Smooth muscle cell (in vitro differentiated cells): ENCODE measurements at regions not wholly inside any gene's neighbourhood (a gene's known extent, or its start where the extent isn't known, plus 50 kb on each side); places are given as distances from the start of the nearest gene placed in this dataset.

ENCODE experiments used
- DNase-seq: peaks from one replicate; lab custom pipeline; 2025; ENCODE audit not compliant: unreplicated experiment; lab: John Stamatoyannopoulos, UW
- H2AFZ ChIP-seq: fragments of 200-600 bp; sonication (generic); 2 replicates; pipeline ENCODE4 v1.6.0; 2016; ENCODE audit warnings: antibody characterized with exemption, low read depth, mild to moderate bottlenecking
- H3F3A ChIP-seq: fragments of 200-600 bp; sonication (generic); 2 replicates; pipeline ENCODE4 v1.6.0; 2017; ENCODE audit warnings: antibody characterized with exemption, low read depth
- H3K27ac ChIP-seq: fragments of 200-600 bp; sonication (generic); 2 replicates; pipeline ENCODE4 v1.5.1; 2016; ENCODE audit warnings: low read depth, mild to moderate bottlenecking
- H3K27me3 ChIP-seq: fragments of 200-600 bp; sonication (generic); 2 replicates; pipeline ENCODE4 v1.6.1; 2016; ENCODE audit warnings: low read depth, mild to moderate bottlenecking
- H3K36me3 ChIP-seq: fragments of 200-600 bp; sonication (generic); 2 replicates; pipeline ENCODE4 v1.5.1; 2016; ENCODE audit warnings: low read depth
- H3K4me1 ChIP-seq: fragments of 200-600 bp; sonication (generic); 2 replicates; pipeline ENCODE4 v1.5.1; 2016; ENCODE audit warnings: low read depth
- H3K4me2 ChIP-seq: fragments of 200-600 bp; sonication (generic); 2 replicates; pipeline ENCODE4 v1.6.0; 2016; ENCODE audit warnings: mild to moderate bottlenecking
- H3K4me3 ChIP-seq: fragments of 200-600 bp; sonication (generic); 2 replicates; pipeline ENCODE4 v1.5.1; 2016; ENCODE audit warnings: mild to moderate bottlenecking
- H3K79me2 ChIP-seq: fragments of 200-600 bp; sonication (generic); 2 replicates; pipeline ENCODE4 v1.6.0; 2016; ENCODE audit warnings: low read depth, mild to moderate bottlenecking
- H3K9ac ChIP-seq: fragments of 200-600 bp; sonication (generic); 2 replicates; pipeline ENCODE4 v1.6.0; 2016; ENCODE audit warnings: low read depth
- H3K9me3 ChIP-seq: fragments of 200-600 bp; sonication (generic); replicated peaks from 2 replicates; pipeline ENCODE4 v1.5.1; 2016; ENCODE audit warnings: low read depth
- H4K20me1 ChIP-seq: fragments of 200-600 bp; sonication (generic); 2 replicates; pipeline ENCODE4 v1.6.0; 2016; ENCODE audit warnings: low read depth
- CTCF ChIP-seq: fragments of 200-600 bp; sonication (generic); IDR thresholded peaks from 2 replicates; pipeline ENCODE4 v1.5.1; 2017; ENCODE audit warnings: borderline replicate concordance, mild to moderate bottlenecking, antibody characterized with exemption; ENCODE audit not compliant: insufficient read depth, poor library complexity, severe bottlenecking
- WGBS: methylation state at CpG from one replicate; pipeline ENCODE4 v1.1.7; 2016; ENCODE audit warnings: low lambda C conversion rate; 5-methylcytosine and 5-hydroxymethylcytosine counted together

GRCh38 chr6:153368131-153368530 lies 237.0 kb upstream of the RGS17 start:
- H3K4me1 ChIP-seq, result no peaks in the 10 kb centered on the region
- no peak overlapping the region for H3K4me2 ChIP-seq
- DNase-seq, result no peak
- no peak overlapping the region for H3K4me3 ChIP-seq
- no peak overlapping the region for H2AFZ ChIP-seq
- H3K27me3 ChIP-seq, result no peaks in the 10 kb centered on the region
- TF ChIP-seq CTCF, result no peak
- H3K27ac ChIP-seq, result no peak overlapping the region
- no peaks in the 10 kb centered on the region for H3F3A ChIP-seq
- H3K79me2 ChIP-seq, result no peaks in the 10 kb centered on the region
- H3K9me3 ChIP-seq, result no peaks in the 10 kb centered on the region
- H3K36me3 ChIP-seq, result no peaks in the 10 kb centered on the region
- no peak overlapping the region for H3K9ac ChIP-seq
- H4K20me1 ChIP-seq, result no peaks in the 10 kb centered on the region
- WGBS, result 81% methylated on average over 5 of the region's 5 CpGs

GRCh38 chr6:153367021-153367420 lies 235.9 kb upstream of the RGS17 start:
- no peaks in the 10 kb centered on the region for H3K36me3 ChIP-seq
- H3K4me3 ChIP-seq, result no peak overlapping the region
- H3K9ac ChIP-seq, result no peak overlapping the region
- DNase-seq, result no peak
- no peaks in the 10 kb centered on the region for H3K4me1 ChIP-seq
- H2AFZ ChIP-seq, result no peak overlapping the region
- no peaks in the 10 kb centered on the region for H4K20me1 ChIP-seq
- H3K4me2 ChIP-seq, result no peak overlapping the region
- no peak overlapping the region for H3K27ac ChIP-seq
- WGBS, result 89% methylated on average over 6 of the region's 6 CpGs
- TF ChIP-seq CTCF, result no peak
- H3K27me3 ChIP-seq, result no peaks in the 10 kb centered on the region
- H3K9me3 ChIP-seq, result no peaks in the 10 kb centered on the region
- H3F3A ChIP-seq, result no peaks in the 10 kb centered on the region
- no peaks in the 10 kb centered on the region for H3K79me2 ChIP-seq

GRCh38 chr6:153357391-153357790 lies 226.3 kb upstream of the RGS17 start:
- 79% methylated on average over 6 of the region's 6 CpGs for WGBS

More at GRCh38 chr6:153357391-153357790, 226.3 kb upstream of the RGS17 start:
- Histone ChIP-seq H3K27ac (no peak overlapping the region), H3K9me3 (no peaks in the 10 kb centered on the region), H3K27me3 (no peaks in the 10 kb centered on the region), H3K79me2 (no peaks in the 10 kb centered on the region), H3K36me3 (no peaks in the 10 kb centered on the region), H2AFZ (no peak overlapping the region), H3F3A (no peaks in the 10 kb centered on the region), H3K9ac (no peak overlapping the region), H3K4me1 (no peaks in the 10 kb centered on the region), H3K4me3 (no peak overlapping the region), H3K4me2 (no peak overlapping the region), H4K20me1 (no peaks in the 10 kb centered on the region)
- no peak for DNase-seq
- no peak for TF ChIP-seq CTCF
